HUES64 (cell line): ENCODE measurements at regions not wholly inside any gene's neighbourhood (a gene's known extent, or its start where the extent isn't known, plus 50 kb on each side); places are given as distances from the start of the nearest gene placed in this dataset.

Experiments
- H3K27ac ChIP-seq: 2 replicates; pipeline ENCODE4 v1.7.0; 2013; ENCODE audit warnings: low read depth, low read length, inconsistent platforms
- H3K27me3 ChIP-seq: 2 replicates; pipeline ENCODE4 v1.6.1; 2013; ENCODE audit warnings: mild to moderate bottlenecking, low read length; ENCODE audit not compliant: insufficient read depth
- H3K36me3 ChIP-seq: 2 replicates; pipeline ENCODE4 v1.6.1; 2013; ENCODE audit warnings: mild to moderate bottlenecking, low read length; ENCODE audit not compliant: insufficient read depth
- H3K4me1 ChIP-seq: 2 replicates; pipeline ENCODE4 v1.6.1; 2013; ENCODE audit warnings: mild to moderate bottlenecking, low read length, moderate library complexity; ENCODE audit not compliant: insufficient read depth
- H3K4me3 ChIP-seq: 2 replicates; pipeline ENCODE4 v1.5.1; 2013; ENCODE audit warnings: mild to moderate bottlenecking, low read length, moderate library complexity
- H3K9ac ChIP-seq: 2 replicates; pipeline ENCODE4 v1.6.1; 2013; ENCODE audit warnings: mild to moderate bottlenecking, low read depth, low read length
- H3K9me3 ChIP-seq: 2 replicates; pipeline ENCODE4 v1.6.1; 2013; ENCODE audit warnings: low read depth, low read length; ENCODE audit not compliant: insufficient read depth
- WGBS: fragments of 150-250, 120-280 bp; methylation state at CpG from one replicate; pipeline ENCODE4 v1.1.7; 2013; ENCODE audit warnings: missing lambda C conversion rate; 5-methylcytosine and 5-hydroxymethylcytosine counted together

DNA sequence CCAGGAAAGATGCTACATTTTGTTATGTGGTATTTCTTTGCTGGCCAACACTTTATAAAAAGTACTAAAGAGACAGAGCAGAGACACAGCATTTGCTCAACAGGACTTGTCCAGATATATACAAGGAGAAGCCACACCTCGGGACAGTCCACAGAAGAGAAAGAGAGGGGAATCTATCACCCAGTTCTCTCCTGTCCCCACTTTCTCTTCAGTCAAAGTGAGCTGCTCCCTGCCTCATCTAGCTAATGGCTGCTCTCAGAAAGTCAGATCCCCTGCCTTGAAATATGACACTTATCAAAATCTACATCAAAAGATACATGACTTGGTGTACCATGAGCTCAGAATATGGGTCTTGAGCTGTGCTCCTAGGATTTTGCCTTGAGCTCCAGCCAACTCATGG, 86.7 kb upstream of the SPDL1 start:
- Histone ChIP-seq H3K9ac (no peak overlapping the region), H3K36me3 (no peaks in the 10 kb centered on the region), H3K27me3 (no peaks in the 10 kb centered on the region), H3K9me3 (no peaks in the 10 kb centered on the region), H3K27ac (no peak overlapping the region), H3K4me1 (no peaks in the 10 kb centered on the region), H3K4me3 (no peak overlapping the region)
- whole genome bisulfite sequencing, result 100% methylated on average over 1 of the region's 1 CpG

DNA sequence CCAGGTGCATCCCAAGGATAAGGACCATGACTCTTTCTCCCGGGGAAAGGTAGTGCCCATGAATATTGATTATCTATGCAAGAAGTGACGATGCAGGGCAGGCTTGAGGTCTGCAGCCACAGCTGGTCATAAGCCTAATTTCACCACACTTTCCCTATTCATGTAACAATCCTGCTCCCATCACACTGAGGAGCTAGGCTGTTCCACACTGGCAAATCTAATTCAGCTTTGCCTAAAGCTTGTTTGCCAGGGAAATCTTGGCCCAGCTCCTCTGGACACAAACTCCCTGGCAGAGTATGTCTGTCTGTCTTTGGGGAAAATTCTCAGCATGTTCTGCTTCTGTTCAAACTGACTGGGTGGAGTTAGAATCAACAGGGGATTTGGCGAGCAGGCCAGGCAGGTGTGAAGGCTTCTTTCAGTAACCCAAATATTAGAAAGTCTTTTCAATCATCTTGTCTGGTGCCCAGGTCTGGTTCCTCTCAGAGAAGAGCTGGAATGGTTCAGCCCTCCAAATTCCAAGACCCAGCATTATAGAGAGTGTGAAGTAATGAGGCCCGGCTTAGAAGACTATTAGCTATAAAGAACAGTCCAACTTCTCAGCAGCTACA, 88.5 kb upstream of the SPDL1 start:
- Histone ChIP-seq H3K36me3 (no peaks in the 10 kb centered on the region), H3K27me3 (no peaks in the 10 kb centered on the region), H3K27ac (no peak overlapping the region), H3K4me3 (no peak overlapping the region), H3K4me1 (no peaks in the 10 kb centered on the region), H3K9me3 (no peaks in the 10 kb centered on the region), H3K9ac (no peak overlapping the region)
- 84% methylated on average over 3 of the region's 4 CpGs for WGBS

DNA sequence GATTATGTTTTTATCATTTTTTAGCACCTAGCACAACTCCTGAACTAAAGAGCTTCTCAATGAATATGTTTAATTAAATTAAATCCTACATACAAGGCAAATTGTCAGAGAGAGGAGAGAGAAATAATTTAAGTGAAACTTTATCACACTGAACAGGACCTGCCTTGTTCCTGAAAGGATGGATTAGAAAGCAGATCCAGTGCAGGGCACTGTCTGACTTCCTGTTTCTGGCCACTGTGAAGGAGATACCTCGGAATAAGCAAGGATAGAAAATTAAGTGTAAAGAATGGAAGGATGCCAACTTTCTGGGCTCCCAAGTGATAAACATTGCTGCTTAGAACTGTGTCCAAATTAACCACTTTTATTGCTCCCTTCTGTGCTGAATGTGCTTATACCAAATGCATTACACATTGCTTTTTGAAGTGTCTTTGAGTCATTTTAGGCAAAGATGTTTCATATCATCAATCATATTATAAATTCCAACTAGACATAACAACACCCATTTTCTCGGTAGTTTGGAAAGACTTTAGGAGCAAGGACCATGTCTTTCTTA, 89.1 kb upstream of the SPDL1 start:
- H3K27ac ChIP-seq, result no peak overlapping the region
- H3K9me3 ChIP-seq, result no peaks in the 10 kb centered on the region
- H3K9ac ChIP-seq, result no peak overlapping the region
- no peaks in the 10 kb centered on the region for H3K4me1 ChIP-seq
- WGBS, result 94% methylated on average over 2 of the region's 2 CpGs
- H3K36me3 ChIP-seq, result no peaks in the 10 kb centered on the region
- no peaks in the 10 kb centered on the region for H3K27me3 ChIP-seq
- no peak overlapping the region for H3K4me3 ChIP-seq

DNA sequence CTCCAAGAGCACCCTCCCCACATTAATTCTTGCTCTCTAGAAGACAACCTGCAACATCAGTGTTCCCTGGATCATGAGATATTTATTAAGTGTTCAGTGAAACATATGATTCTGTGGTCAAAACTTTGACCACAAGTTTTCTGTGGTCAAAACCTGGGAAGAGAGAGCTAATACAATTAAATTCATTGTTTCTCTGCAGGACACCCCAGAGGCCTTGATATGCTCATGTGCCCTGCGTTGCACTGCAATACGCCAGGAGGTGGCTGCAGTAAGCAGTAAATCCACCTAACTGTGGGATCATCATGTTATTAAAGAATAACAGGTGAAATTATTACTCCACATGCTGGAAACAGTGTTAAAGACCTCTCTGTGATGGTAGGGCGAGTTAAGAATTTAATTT, 109.3 kb upstream of the SPDL1 start:
- no peaks in the 10 kb centered on the region for H3K4me1 ChIP-seq
- H3K4me3 ChIP-seq, result no peak overlapping the region
- H3K27ac ChIP-seq, result no peak overlapping the region
- no peaks in the 10 kb centered on the region for H3K36me3 ChIP-seq
- H3K9me3 ChIP-seq, result no peaks in the 10 kb centered on the region
- no peaks in the 10 kb centered on the region for H3K27me3 ChIP-seq
- 80% methylated on average over 3 of the region's 3 CpGs for WGBS
- no peak overlapping the region for H3K9ac ChIP-seq

DNA sequence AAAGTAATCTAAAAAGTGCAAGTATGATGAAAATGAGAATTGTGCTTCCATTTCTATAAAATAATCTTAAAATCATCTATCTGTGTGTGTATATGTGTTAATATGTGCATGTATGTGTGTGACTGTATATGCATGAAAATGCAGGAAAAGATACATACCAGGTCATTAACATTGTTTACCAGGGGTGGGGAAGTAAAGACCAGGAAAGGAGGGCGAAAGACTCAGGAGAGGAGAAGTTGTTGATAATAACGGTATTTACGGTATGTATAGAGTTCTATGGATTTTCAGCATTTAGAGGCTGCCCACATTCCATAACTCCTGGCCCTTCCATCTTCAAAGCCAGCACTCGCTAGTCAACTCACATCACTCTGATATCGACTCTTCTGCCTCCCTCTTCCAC, 111.0 kb upstream of the SPDL1 start:
- 93% methylated on average over 4 of the region's 5 CpGs for WGBS
- H3K4me3 ChIP-seq, result no peak overlapping the region
- H3K9me3 ChIP-seq, result no peaks in the 10 kb centered on the region
- H3K27ac ChIP-seq, result no peak overlapping the region
- H3K4me1 ChIP-seq, result no peaks in the 10 kb centered on the region
- H3K36me3 ChIP-seq, result no peaks in the 10 kb centered on the region
- no peak overlapping the region for H3K9ac ChIP-seq
- H3K27me3 ChIP-seq, result no peaks in the 10 kb centered on the region

DNA sequence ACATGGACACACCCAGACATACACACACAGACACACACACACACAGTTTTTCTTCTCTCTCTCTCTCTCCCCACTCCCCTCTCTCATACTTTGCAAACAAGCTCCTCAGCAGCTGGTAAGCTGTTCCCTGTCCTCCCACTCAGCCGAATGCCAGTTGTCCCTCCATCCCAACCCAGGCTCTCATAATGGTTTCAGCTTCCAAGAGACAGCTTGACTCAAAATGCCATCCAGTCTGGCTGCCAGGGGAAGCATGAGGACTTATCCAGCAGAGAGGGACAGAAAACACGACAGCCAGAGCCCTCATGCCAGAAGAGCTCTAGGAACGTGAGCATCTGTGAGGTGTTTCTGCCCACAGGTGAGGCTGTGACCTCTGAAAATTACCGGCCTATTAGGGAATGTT, 112.6 kb upstream of the SPDL1 start:
- Histone ChIP-seq H3K9ac (no peak overlapping the region), H3K36me3 (no peaks in the 10 kb centered on the region), H3K4me3 (no peak overlapping the region), H3K4me1 (peaks cover 8% of the 10 kb centered on the region; the same call in 1 of the 2 replicates), H3K27me3 (no peaks in the 10 kb centered on the region), H3K27ac (no peak overlapping the region), H3K9me3 (no peaks in the 10 kb centered on the region)
- WGBS, result 81% methylated on average over 4 of the region's 4 CpGs

DNA sequence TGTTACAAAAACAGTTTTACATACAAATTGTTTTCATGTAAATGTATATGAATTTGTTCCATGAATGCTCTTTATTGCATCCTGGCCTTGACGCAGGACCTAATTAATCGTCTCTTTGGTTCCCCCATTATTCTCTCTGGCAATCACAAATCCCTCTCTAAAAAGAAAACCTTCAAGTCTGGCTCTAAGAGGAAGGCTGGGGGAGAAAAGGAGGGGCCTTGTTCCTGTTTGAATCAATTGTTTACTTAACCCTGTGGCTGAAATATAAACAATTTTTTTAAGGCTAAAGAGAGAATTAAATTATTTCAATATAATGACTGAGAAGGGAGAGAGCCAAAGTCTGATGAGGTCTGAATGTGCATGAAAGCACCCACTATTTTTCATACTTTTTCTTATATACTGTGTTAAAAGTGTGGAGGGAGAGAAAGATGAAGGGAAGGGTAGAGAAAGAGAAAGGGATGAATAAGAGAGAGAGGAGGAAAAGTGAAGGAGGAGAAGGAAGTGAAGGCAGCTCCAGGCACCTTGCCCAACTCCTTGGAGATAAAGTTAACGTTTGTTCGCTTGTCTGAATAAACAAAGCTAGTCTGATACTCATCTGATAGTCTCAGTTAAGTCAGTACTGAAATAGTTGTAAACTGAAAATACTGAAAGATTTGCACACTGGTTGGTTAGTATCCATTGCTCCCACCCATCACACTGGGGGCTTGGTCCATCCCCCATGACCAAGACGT, 116.4 kb upstream of the SPDL1 start:
- Histone ChIP-seq H3K9ac (no peak overlapping the region), H3K4me3 (no peak overlapping the region), H3K4me1 (peaks cover 8% of the 10 kb centered on the region; the same call in 1 of the 2 replicates), H3K36me3 (no peaks in the 10 kb centered on the region), H3K27ac (no peak overlapping the region), H3K27me3 (no peaks in the 10 kb centered on the region), H3K9me3 (no peaks in the 10 kb centered on the region)
- 88% methylated on average over 4 of the region's 5 CpGs for WGBS

DNA sequence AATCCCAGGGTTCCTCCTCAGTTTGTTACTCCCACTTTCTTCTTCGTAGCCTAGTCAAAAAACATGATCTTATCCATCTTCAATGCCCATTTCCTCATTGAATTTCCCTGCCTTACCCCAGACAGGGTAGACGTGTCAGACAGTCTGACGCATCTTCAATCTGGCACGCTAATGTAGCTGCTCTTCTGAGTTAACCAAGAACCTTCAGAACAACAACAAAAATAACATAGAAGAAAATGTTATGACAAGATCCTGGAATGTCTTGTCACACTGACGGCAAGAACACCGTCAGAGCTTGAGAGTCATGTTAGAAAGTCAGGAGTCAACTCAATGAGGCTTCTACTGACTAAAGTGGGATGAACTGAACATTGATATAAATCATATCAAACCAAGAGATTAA, 122.7 kb upstream of the SPDL1 start:
- 94% methylated on average over 6 of the region's 6 CpGs for WGBS

DNA sequence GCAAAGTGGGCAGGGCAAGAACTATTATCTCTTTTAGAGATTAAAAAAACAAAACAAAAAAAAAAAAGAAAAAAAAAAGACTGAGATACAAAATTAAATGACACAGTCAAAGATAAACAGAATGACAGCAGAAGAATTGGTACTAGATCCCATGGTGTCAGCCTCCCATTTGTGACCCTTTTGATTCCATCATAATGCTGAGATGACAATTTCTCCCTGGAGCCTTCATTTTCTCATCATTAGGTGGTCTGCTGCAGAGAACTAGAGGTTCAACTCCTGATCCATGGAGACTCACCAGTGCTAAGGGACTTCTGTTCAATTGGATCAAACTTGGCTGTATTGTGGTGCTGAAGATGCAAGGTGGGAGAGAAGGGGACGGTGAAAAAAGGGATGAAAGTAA, 123.5 kb upstream of the SPDL1 start:
- peaks cover 4% of the 10 kb centered on the region; the same call in 1 of the 2 replicates for H3K27me3 ChIP-seq
- H3K4me1 ChIP-seq, result peaks cover 16% of the 10 kb centered on the region
- H3K4me3 ChIP-seq, result no peak overlapping the region
- H3K9ac ChIP-seq, result no peak overlapping the region
- 85% methylated on average over 1 of the region's 1 CpG for WGBS
- H3K27ac ChIP-seq, result no peak overlapping the region
- no peaks in the 10 kb centered on the region for H3K36me3 ChIP-seq
- H3K9me3 ChIP-seq, result no peaks in the 10 kb centered on the region

More for the DNA sequence above, 122.7 kb upstream of the SPDL1 start:
- H3K27ac ChIP-seq, result no peak overlapping the region
- H3K9me3 ChIP-seq, result no peaks in the 10 kb centered on the region
- no peak overlapping the region for H3K4me3 ChIP-seq
- peaks cover 4% of the 10 kb centered on the region; the same call in 1 of the 2 replicates for H3K27me3 ChIP-seq
- H3K4me1 ChIP-seq, result peaks cover 16% of the 10 kb centered on the region
- no peak overlapping the region for H3K9ac ChIP-seq
- no peaks in the 10 kb centered on the region for H3K36me3 ChIP-seq

DNA sequence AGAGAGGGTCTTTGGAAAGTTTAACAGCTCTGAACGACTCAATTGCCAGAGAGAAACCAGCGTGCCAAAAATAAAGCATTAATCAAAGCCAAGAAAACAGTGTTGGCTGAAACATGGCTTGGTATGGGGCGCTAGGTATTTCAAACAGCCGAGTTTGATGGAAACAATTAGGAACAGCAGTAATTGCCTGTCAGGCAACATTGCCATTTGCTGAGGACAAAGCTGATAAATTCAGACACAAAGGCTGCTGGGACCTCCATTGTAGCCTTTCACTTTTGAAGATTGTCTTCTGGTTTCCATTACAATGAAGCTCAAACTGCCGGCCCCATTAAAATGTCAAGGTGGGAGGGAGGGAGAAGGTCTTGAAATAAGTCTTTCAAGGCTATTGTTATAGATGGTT, 125.4 kb upstream of the SPDL1 start:
- WGBS, result 53% methylated on average over 5 of the region's 5 CpGs
- Histone ChIP-seq H3K9ac (no peak overlapping the region), H3K27me3 (peaks cover 4% of the 10 kb centered on the region; the same call in 1 of the 2 replicates), H3K36me3 (no peaks in the 10 kb centered on the region), H3K27ac (peak overlapping the region; percentile 65; the same call in 1 of the 2 replicates), H3K9me3 (no peaks in the 10 kb centered on the region), H3K4me3 (no peak overlapping the region), H3K4me1 (peaks cover 16% of the 10 kb centered on the region)

DNA sequence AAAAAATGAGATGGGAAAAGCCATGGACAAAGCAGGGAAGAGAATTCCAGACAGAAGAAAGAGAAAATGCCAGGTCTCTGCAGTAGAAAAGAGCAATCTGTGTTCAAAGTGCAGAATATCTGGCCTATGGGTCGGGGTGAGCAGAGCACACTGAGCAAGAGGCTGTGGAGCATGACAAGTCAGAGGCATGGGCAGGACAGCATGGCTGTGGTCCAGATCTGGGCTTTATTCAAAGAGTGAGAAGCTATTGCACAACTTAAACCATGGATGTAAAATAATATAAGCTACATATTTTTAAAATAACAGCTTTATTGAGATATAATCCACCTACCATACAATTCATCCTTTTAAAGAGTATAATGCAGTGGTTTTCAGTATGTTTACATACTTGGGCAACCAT, 133.1 kb upstream of the SPDL1 start:
- H3K27ac ChIP-seq, result no peak overlapping the region
- no peaks in the 10 kb centered on the region for H3K36me3 ChIP-seq
- WGBS, result 83% methylated on average over 1 of the region's 1 CpG
- H3K27me3 ChIP-seq, result no peaks in the 10 kb centered on the region
- H3K4me3 ChIP-seq, result no peak overlapping the region
- H3K9ac ChIP-seq, result no peak overlapping the region
- H3K9me3 ChIP-seq, result no peaks in the 10 kb centered on the region
- no peaks in the 10 kb centered on the region for H3K4me1 ChIP-seq
